ENCODE measurements at regions not wholly inside any gene's neighbourhood (a gene's known extent, or its start where the extent isn't known, plus 50 kb on each side); places are given as distances from the start of the nearest gene placed in this dataset.

- peaks cover 21% of the 10 kb centered on the region for H3K9me3 Mint-ChIP-seq (ENCODE audit: low read depth)
- intact Hi-C loops (cut with DNase I, micrococcal nuclease): no loop called here
- CTCF ChIA-PET: no interaction called here
Measured at GRCh38 chr5:31036411-31036810, 157.1 kb upstream of the CDH6 start.

GRCh38 chr5:31033295-31033694, 160.2 kb upstream of the CDH6 start:
- intact Hi-C loops (cut with DNase I, micrococcal nuclease): no loop called here
- H3K36me3 Mint-ChIP-seq (ENCODE audit: low read depth): no peaks in the 10 kb centered on the region
- no peak overlapping the region for H3K4me3 Mint-ChIP-seq
- no peaks in the 10 kb centered on the region for H3K27me3 Mint-ChIP-seq
- ChIA-PET CTCF (no interaction called here), POLR2A (no interaction called here)
- H3K4me1 Mint-ChIP-seq: no peaks in the 10 kb centered on the region
- no peak overlapping the region for H3K27ac Mint-ChIP-seq
- DNase-seq: no peak
- ATAC-seq: no peak
- peaks cover 9% of the 10 kb centered on the region for H3K9me3 Mint-ChIP-seq (ENCODE audit: low read depth)

More at GRCh38 chr5:31036411-31036810, 157.1 kb upstream of the CDH6 start:
- Mint-ChIP-seq H3K36me3 (ENCODE audit: low read depth) (no peaks in the 10 kb centered on the region), H3K4me3 (no peak overlapping the region), H3K27me3 (no peaks in the 10 kb centered on the region), H3K4me1 (no peaks in the 10 kb centered on the region), H3K27ac (no peak overlapping the region)
- ATAC-seq (no peak), DNase-seq (no peak)
- POLR2A ChIA-PET: no interaction called here

DNA sequence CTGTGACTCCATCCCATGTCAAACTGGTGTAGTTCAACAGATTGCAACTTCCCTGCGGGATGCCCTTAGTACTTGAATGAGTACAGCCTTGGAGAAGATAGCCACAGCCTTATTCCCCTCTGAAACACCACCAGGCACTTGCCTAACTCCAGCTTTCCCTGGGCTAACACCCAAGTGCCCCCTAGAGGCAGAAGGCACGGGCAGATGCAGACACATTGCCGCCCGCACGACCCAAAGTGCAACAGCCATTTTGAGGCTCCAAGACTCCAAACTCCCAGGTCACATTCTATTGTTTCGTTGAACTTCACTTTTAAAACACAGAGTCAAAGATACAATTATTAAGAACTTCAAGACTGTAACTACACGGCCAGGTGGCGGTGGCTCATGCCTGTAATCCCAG, 163.6 kb upstream of the CDH6 start:
- Mint-ChIP-seq H3K27ac (no peak overlapping the region), H3K27me3 (no peaks in the 10 kb centered on the region), H3K36me3 (ENCODE audit: low read depth) (no peaks in the 10 kb centered on the region), H3K9me3 (ENCODE audit: low read depth) (no peaks in the 10 kb centered on the region), H3K4me3 (no peak overlapping the region), H3K4me1 (no peaks in the 10 kb centered on the region)
- ChIA-PET CTCF (no interaction called here), POLR2A (no interaction called here)
- DNase-seq (peak; percentile 4), ATAC-seq (no peak)
- intact Hi-C loops (cut with DNase I, micrococcal nuclease): no loop called here

- intact Hi-C loops (cut with DNase I, micrococcal nuclease): no loop called here
- CTCF ChIA-PET: no interaction called here
- Mint-ChIP-seq H3K27me3 (no peaks in the 10 kb centered on the region), H3K27ac (no peak overlapping the region), H3K36me3 (ENCODE audit: low read depth) (no peaks in the 10 kb centered on the region), H3K4me1 (no peaks in the 10 kb centered on the region), H3K4me3 (no peak overlapping the region), H3K9me3 (ENCODE audit: low read depth) (no peaks in the 10 kb centered on the region)
- ATAC-seq: no peak
- DNase-seq: no peak
- POLR2A ChIA-PET: no interaction called here
Measured at GRCh38 chr5:31027721-31028120, 165.8 kb upstream of the CDH6 start.

DNA sequence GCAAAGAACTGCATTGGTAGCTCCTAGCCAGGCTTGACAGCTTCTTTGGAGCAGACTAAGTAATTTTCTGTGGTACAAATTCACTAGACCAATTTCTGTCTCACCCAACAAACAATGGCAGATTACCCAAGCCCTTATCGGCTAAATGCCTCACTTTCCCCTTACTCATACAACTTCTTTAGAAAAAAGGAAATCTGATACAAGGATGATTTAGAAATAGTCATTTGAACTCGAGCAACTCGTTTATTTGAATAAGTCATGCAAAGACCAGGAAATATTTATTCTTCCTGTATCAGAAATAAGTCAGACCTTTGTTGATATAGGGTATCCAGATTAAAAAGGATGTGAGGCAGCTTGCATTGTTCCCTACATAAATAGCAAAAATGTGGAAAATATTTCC, 170.4 kb upstream of the CDH6 start:
- H3K4me3 Mint-ChIP-seq: no peak overlapping the region
- ChIA-PET POLR2A (no interaction called here), CTCF (no interaction called here)
- intact Hi-C loops (cut with DNase I, micrococcal nuclease): no loop called here
- H3K27me3 Mint-ChIP-seq: no peaks in the 10 kb centered on the region
- ATAC-seq (no peak), DNase-seq (no peak)
- H3K4me1 Mint-ChIP-seq: no peaks in the 10 kb centered on the region
- no peaks in the 10 kb centered on the region for H3K36me3 Mint-ChIP-seq (ENCODE audit: low read depth)
- H3K27ac Mint-ChIP-seq: no peak overlapping the region
- peaks cover 4% of the 10 kb centered on the region for H3K9me3 Mint-ChIP-seq (ENCODE audit: low read depth)

- no peak for DNase-seq
- no peak for ATAC-seq
- intact Hi-C loops (cut with DNase I, micrococcal nuclease): no loop called here
- H3K27ac Mint-ChIP-seq: no peak overlapping the region
- H3K4me3 Mint-ChIP-seq: no peak overlapping the region
- H3K36me3 Mint-ChIP-seq (ENCODE audit: low read depth): no peaks in the 10 kb centered on the region
- ChIA-PET CTCF (interaction anchor here (0.5 kb wide), 1 partner anchor 25 kb away, joined by 3 read pairs; no protein-coding TSS in a partner anchor), POLR2A (no interaction called here)
- H3K27me3 Mint-ChIP-seq: no peaks in the 10 kb centered on the region
- no peaks in the 10 kb centered on the region for H3K4me1 Mint-ChIP-seq
- peaks cover 8% of the 10 kb centered on the region for H3K9me3 Mint-ChIP-seq (ENCODE audit: low read depth)
Measured at GRCh38 chr5:31021181-31021624, 172.3 kb upstream of the CDH6 start.

DNA sequence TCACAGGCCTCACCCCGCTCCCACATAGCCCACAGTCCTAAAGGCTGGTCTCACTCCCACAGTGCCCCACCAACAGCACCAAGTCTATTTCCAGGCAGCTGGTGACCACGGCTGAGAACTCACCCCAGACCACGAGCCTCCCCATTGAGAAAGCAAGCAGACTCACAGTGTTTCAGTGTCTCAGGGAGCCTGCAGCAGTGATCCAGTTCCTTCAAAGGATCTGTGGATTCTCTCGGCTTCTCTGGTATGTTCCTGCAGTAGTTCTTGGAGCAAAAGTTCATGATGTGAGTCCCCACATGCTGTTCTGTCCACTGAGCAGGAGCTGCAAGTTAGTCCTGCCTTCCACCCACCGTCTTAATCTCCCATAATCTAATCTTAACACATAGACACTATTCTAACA, 185.3 kb upstream of the CDH6 start:
- Mint-ChIP-seq H3K4me3 (no peak overlapping the region), H3K36me3 (ENCODE audit: low read depth) (no peaks in the 10 kb centered on the region), H3K4me1 (no peaks in the 10 kb centered on the region), H3K27me3 (no peaks in the 10 kb centered on the region), H3K9me3 (ENCODE audit: low read depth) (peaks cover 25% of the 10 kb centered on the region), H3K27ac (no peak overlapping the region)
- POLR2A ChIA-PET: no interaction called here
- CTCF ChIA-PET: no interaction called here
- DNase-seq (no peak), ATAC-seq (no peak)
- intact Hi-C loops (cut with DNase I, micrococcal nuclease): no loop called here

DNA sequence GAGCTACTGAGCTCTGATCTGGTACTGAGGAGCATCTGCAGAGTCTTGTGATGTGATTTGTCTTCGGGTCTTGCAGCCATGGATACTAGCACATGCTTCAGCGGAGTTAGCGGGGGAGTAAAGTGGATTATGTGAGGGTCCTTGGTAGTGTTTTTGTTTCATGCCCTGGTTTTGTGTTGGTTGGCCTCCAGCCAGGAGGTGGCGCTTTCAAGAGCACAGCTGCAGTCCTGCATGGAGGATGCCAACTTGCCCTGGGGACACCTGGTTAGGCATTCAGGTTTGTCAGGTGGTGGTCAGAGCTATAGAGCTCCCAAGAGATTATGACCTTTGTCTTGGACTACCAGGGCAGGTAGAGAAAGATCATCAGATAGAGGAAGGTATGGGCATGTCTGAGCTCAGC, 185.8 kb upstream of the CDH6 start:
- DNase-seq (no peak), ATAC-seq (no peak)
- no peaks in the 10 kb centered on the region for H3K4me1 Mint-ChIP-seq
- no peaks in the 10 kb centered on the region for H3K27me3 Mint-ChIP-seq
- ChIA-PET POLR2A (no interaction called here), CTCF (no interaction called here)
- intact Hi-C loops (cut with DNase I, micrococcal nuclease): no loop called here
- H3K9me3 Mint-ChIP-seq (ENCODE audit: low read depth): peaks cover 25% of the 10 kb centered on the region
- no peak overlapping the region for H3K27ac Mint-ChIP-seq
- no peak overlapping the region for H3K4me3 Mint-ChIP-seq
- no peaks in the 10 kb centered on the region for H3K36me3 Mint-ChIP-seq (ENCODE audit: low read depth)

- Mint-ChIP-seq H3K27ac (no peak overlapping the region), H3K36me3 (ENCODE audit: low read depth) (no peaks in the 10 kb centered on the region), H3K27me3 (no peaks in the 10 kb centered on the region), H3K9me3 (ENCODE audit: low read depth) (peaks cover 14% of the 10 kb centered on the region), H3K4me3 (no peak overlapping the region), H3K4me1 (no peaks in the 10 kb centered on the region)
- CTCF ChIA-PET: no interaction called here
- intact Hi-C loops (cut with DNase I, micrococcal nuclease): no loop called here
- POLR2A ChIA-PET: no interaction called here
- ATAC-seq (no peak), DNase-seq (no peak)
Measured at GRCh38 chr5:31000287-31000686, 193.2 kb upstream of the CDH6 start.

DNA sequence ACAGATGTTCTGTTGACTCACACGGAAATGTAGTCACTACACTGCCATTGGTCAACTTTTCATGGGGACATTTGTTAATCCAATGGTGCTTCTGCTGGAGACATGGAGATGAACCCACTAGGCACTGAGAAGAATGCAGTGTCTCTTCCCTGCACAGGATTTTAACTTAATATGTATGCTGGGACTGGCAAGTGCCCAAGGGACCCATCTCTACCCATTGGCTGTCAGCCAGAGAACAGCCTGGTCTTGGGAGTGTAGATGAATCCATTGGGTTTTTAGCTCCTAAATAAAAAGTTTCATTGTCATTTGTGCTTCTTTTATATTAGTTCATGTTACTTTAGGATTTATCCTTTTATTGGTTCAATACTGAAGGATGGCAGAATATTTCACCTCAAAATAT, 195.8 kb upstream of the CDH6 start:
- DNase-seq (no peak), ATAC-seq (no peak)
- no peak overlapping the region for H3K27ac Mint-ChIP-seq
- POLR2A ChIA-PET: no interaction called here
- H3K4me1 Mint-ChIP-seq: no peaks in the 10 kb centered on the region
- no peaks in the 10 kb centered on the region for H3K36me3 Mint-ChIP-seq (ENCODE audit: low read depth)
- CTCF ChIA-PET: no interaction called here
- H3K9me3 Mint-ChIP-seq (ENCODE audit: low read depth): peaks cover 7% of the 10 kb centered on the region
- no peak overlapping the region for H3K4me3 Mint-ChIP-seq
- H3K27me3 Mint-ChIP-seq: no peaks in the 10 kb centered on the region
- intact Hi-C loops (cut with DNase I, micrococcal nuclease): no loop called here

GRCh38 chr5:30994902-30995301, 198.6 kb upstream of the CDH6 start:
- no peaks in the 10 kb centered on the region for H3K4me1 Mint-ChIP-seq
- ChIA-PET POLR2A (no interaction called here), CTCF (no interaction called here)
- H3K27me3 Mint-ChIP-seq: no peaks in the 10 kb centered on the region
- H3K9me3 Mint-ChIP-seq (ENCODE audit: low read depth): peaks cover 4% of the 10 kb centered on the region
- intact Hi-C loops (cut with DNase I, micrococcal nuclease): no loop called here
- no peak overlapping the region for H3K4me3 Mint-ChIP-seq
- H3K36me3 Mint-ChIP-seq (ENCODE audit: low read depth): no peaks in the 10 kb centered on the region
- ATAC-seq (no peak), DNase-seq (no peak)
- H3K27ac Mint-ChIP-seq: no peak overlapping the region

DNA sequence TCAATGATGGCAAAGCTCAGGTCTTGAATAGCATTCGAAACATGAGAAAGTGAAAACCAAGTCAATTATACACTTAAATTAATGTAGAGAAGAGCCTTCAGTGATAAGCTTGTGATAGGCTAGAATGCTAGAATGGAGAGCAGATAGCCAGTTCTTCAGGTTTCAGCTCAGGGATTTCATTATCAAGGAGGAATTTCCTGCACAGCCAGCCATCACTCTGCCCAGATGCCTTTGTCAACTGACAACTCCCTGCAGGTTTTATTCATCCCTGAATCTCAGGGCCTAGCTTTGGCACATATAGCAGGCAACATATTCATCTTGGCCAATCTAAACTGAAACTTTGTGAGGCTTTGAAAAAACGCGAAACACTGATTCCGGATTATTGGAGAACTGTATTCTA, 199.3 kb upstream of the CDH6 start:
- ATAC-seq: no peak
- CTCF ChIA-PET: no interaction called here
- peaks cover 5% of the 10 kb centered on the region for H3K9me3 Mint-ChIP-seq (ENCODE audit: low read depth)

GRCh38 chr5:30991462-30991861, 202.0 kb upstream of the CDH6 start:
- no peaks in the 10 kb centered on the region for H3K4me1 Mint-ChIP-seq
- H3K27me3 Mint-ChIP-seq: no peaks in the 10 kb centered on the region
- intact Hi-C loops (cut with DNase I, micrococcal nuclease): no loop called here
- CTCF ChIA-PET: no interaction called here
- no peaks in the 10 kb centered on the region for H3K36me3 Mint-ChIP-seq (ENCODE audit: low read depth)
- ATAC-seq: no peak
- POLR2A ChIA-PET: no interaction called here
- no peak for DNase-seq
- peaks cover 4% of the 10 kb centered on the region for H3K9me3 Mint-ChIP-seq (ENCODE audit: low read depth)
- no peak overlapping the region for H3K27ac Mint-ChIP-seq
- no peak overlapping the region for H3K4me3 Mint-ChIP-seq

More for the DNA sequence above, 199.3 kb upstream of the CDH6 start:
- DNase-seq: no peak
- Mint-ChIP-seq H3K4me3 (no peak overlapping the region), H3K4me1 (no peaks in the 10 kb centered on the region), H3K27me3 (no peaks in the 10 kb centered on the region), H3K36me3 (ENCODE audit: low read depth) (no peaks in the 10 kb centered on the region), H3K27ac (no peak overlapping the region)
- intact Hi-C loops (cut with DNase I, micrococcal nuclease): no loop called here
- POLR2A ChIA-PET: interaction anchor here (0.6 kb wide), 1 partner anchor 647 kb away, joined by 4 read pairs; no protein-coding TSS in a partner anchor

All from activated CD4-positive, alpha-beta T cell treated with anti-CD3 and anti-CD28 coated beads for 36 hours (primary cell).